ENCODE measurements at regions not wholly inside any gene's neighbourhood (a gene's known extent, or its start where the extent isn't known, plus 50 kb on each side); places are given as distances from the start of the nearest gene placed in this dataset.
"Not testable (repeated sequence)": the region's sequence is repeated elsewhere in the genome, so short reads cannot be mapped to it uniquely, and the experiment has no call there.

DNA sequence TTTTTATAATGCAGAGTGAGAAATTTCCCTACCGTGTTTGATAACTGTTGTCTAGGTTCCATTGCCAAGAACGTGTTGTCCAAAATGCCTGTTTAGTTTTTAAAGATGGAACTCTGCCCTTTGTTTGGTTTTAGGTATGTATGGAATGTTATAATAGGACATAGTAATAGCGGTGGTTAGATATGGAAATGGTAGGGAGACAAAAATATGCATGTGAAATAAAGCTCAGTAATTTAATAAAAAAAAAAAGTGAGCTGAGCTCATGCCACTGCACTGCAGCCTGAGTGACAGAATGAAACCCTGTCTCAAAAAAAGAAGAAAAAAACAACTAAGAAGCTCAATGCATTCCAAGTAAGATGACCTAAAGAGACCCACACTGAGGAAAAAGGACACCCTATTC is 72.9 kb downstream of the ZNF783 start:
- TF ChIP-seq GATA1 (IDR thresholded peaks at IDR 0.05; ENCODE audit: low read depth, low read length) (no peak), POLR2A (IDR thresholded peaks at IDR 0.05; ENCODE audit: low read length) (no peak)
- no peak for DNase-seq

DNA sequence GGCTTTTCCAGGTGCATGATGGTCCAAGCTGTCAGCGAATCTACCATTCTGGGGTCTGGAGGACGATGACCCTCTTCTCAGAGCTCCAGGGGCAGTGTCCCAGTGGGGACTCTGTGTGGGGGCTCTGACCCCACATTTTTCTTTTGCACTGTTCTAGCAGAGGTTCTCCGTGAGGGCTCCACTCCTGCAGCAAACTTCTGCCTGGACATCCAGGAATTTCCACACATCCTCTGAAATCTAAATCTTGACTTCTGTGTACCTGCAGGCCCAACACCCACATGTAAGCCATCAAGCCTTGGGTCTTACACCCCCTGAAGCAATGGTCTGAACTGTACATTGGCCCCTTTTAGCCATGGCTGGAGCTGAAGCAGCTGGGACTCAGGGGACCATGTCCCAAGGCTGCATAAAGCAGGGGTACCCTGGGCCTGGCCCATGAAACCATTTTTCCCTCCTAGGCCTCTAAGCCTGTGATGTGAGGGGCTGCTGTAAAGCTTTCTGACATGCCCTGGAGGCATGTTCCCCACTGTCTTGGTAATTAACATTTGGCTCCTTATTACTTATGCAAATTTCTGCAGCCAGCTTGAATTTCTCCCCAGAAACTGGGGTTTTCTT is 86.9 kb downstream of the ZNF783 start:
- DNase-seq = no peak
- no peak for TF ChIP-seq POLR2A (IDR thresholded peaks at IDR 0.05; ENCODE audit: low read length)
- TF ChIP-seq GATA1 (IDR thresholded peaks at IDR 0.05; ENCODE audit: low read depth, low read length) = no peak

DNA sequence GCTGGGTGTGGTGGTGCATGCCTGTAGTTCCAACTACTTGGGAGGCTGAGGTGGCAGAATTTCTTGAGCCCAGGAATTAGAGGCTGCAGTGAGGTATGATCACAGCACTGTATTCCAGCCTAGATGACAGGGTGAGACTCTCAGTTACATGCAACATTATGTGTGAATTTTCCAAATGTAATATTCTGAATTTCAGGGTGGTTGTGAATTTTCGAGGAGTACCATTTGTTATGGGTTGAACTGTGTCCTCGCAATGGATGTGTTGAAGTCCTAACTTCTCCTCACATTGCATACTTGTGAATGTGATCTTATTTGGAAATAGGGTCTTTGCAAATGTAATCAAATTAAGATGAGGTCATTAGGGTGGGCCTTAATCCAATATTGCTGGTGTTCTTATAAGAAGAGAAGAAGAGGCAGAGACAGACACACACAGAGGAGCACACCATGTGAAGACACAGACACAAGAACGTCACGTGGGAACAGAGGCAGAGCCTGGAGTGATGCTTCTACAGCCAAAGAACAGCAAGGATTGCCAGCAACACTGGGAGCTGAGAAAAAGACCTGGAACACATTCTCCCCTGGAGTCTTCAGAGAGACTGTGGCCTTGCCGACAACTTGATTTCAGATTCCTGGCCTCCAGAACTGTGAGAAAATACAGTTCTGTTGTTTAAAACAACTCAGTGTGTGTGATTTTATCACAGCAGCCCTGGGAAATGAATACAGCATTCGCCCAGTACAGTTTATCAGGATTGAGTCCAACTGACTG is 91.9 kb downstream of the ZNF783 start:
- DNase-seq = no peak
- no peak for TF ChIP-seq GATA1 (IDR thresholded peaks at IDR 0.05; ENCODE audit: low read depth, low read length)
- TF ChIP-seq POLR2A (IDR thresholded peaks at IDR 0.05; ENCODE audit: low read length) = no peak

DNA sequence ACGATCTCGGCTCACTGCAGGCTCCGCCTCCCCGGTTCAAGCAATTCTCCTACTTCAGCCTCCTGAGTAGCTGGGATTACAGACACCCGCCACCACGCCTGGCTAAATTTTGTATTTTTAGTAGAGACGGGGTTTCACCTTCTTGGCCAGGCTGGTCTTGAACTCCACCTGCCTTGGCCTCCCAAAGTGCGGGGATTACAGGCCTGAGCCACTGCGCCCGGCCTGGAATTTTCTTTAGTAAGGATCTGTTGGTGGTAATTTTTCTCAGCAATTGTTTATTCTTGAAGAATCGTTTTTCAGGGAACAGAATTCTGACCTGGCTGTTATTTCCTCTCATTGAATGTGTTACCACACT is 93.0 kb downstream of the ZNF783 start:
- not testable (repeated sequence) for DNase-seq

DNA sequence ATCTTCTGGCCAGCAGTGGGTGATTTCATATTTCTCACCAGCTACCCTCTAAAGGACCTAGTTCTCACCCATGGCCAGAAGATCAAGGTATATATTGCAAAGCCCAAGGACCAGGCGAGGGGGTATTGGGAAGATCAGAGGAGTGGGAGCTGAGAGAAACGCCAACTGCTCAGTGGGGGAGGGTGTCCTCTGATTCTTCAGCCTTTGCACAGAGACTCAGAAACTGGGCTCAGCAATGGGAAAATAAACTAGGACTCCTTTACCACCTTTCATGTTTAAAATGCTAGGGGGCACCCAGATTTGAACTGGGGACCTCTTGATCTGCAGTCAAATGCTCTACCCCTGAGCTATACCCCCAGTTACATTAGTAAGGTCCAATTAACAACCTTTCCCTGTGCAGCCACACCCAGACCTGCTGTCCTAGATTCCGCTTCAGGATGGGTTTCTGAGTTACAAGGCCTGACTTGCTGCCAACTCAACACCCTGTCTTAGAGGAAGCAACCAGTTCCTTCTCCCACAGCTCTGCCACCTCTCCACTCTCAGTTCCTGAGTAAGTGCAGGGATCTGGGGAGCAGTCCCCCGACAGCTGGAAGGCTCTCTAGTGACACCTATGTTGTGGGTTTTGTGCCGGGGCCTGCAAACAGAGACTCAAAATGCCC is 93.5 kb downstream of the ZNF783 start:
- no peak for TF ChIP-seq GATA1 (IDR thresholded peaks at IDR 0.05; ENCODE audit: low read depth, low read length)
- TF ChIP-seq POLR2A (IDR thresholded peaks at IDR 0.05; ENCODE audit: low read length) = no peak
- DNase-seq = peak in 1 of 2 experiments; percentile 7

DNA sequence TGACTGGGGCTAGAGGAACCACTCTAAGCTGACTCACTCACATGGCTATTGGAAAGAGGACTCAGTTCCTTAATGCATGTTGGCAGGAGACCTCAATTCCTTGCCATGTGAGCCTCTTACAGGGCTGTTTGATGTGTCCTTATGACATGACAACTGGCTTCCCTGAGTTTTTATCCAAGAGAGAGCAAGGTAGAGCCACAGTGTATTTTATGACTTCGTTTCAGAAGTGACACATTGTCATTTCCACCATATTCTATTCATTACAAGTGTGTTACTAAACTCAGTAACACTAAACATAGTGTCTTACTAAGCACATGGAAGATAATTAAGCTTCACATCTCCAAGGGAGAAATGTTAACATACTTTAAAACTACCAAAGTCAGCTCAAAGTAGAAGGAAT is 98.2 kb downstream of the ZNF777 start:
- no peak for DNase-seq
- no peak for TF ChIP-seq GATA1 (IDR thresholded peaks at IDR 0.05; ENCODE audit: low read depth, low read length)
- no peak for TF ChIP-seq POLR2A (IDR thresholded peaks at IDR 0.05; ENCODE audit: low read length)

DNA sequence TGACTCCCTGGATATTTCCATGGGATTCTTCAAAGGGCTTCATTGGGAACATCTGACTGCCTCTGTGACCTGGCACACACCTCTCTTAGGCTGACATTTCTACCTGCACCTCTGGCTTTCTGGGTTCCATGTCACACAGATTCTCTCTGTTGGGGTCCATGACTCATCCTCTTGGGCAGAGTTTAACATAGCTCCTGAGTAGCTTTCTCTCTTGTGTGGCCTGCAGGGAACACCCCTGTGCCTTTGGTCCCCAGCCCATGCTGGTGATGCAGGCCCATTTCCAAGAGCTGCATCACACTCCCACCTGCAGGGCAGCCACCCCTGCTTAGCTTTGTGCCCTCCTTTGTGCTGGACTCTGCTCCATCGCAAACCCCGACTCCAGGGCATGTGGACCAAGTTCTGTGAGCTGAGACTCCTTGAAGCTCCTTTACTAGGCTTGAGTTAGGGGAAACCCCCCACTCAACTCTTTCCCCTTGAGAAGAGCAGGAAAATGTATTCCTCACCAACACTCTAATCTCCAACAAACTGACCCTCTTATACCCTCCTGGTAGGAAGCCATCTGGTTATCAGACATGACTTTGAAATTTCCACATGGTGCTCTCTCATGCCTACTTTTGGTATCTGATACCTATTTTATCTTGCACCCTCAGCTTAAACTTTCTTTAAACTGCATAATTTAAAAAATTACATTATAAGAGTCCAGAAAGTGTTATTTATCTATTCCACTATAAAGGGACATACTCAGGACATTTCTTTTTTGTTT is 93.3 kb downstream of the ZNF777 start:
- no peak for TF ChIP-seq GATA1 (IDR thresholded peaks at IDR 0.05; ENCODE audit: low read depth, low read length)
- no peak for TF ChIP-seq POLR2A (IDR thresholded peaks at IDR 0.05; ENCODE audit: low read length)
- DNase-seq = peak in 1 of 2 experiments; percentile 13

DNA sequence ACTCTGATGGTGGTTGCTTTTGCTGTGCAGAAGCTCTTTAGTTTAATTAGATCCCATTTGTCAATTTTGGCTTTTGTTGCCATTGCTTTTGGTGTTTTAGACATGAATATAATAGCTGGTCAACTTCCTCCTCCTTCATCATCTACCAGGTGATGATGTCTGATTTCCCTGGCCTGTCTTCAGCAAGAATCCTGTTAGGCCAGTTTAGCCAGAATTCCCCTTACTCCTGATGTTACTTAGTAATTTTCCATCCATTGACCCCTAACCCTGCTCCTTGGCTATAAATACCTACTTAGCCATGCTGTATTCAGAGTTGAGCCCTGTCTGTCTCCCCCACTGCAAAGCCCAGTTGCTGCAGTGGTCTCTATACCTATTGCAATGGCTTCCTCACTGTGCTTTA is 91.4 kb downstream of the ZNF777 start:
- no peak for DNase-seq
- TF ChIP-seq POLR2A (IDR thresholded peaks at IDR 0.05; ENCODE audit: low read length) = no peak
- no peak for TF ChIP-seq GATA1 (IDR thresholded peaks at IDR 0.05; ENCODE audit: low read depth, low read length)

DNA sequence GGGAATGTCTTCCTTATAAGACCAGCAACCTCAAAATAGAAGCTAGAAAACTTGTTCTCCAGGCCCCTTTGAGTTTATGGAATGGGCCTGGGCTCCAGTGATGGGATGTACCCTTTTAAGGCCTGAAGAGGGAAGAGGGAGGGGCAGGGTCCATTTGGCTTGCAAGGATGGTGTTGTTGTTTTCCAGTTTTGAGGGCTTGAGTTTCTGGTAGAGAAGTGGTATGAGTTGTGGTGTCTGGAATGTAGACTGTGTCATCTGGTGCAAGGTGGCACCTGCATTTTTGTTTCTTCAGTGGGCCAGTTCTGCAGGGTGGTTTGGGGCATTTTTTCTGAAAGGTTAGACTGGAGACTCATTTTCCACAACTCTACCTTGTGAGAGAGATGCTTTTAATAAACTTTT is 90.1 kb downstream of the ZNF777 start:
- no peak for DNase-seq
- no peak for TF ChIP-seq POLR2A (IDR thresholded peaks at IDR 0.05; ENCODE audit: low read length)
- no peak for TF ChIP-seq GATA1 (IDR thresholded peaks at IDR 0.05; ENCODE audit: low read depth, low read length)

DNA sequence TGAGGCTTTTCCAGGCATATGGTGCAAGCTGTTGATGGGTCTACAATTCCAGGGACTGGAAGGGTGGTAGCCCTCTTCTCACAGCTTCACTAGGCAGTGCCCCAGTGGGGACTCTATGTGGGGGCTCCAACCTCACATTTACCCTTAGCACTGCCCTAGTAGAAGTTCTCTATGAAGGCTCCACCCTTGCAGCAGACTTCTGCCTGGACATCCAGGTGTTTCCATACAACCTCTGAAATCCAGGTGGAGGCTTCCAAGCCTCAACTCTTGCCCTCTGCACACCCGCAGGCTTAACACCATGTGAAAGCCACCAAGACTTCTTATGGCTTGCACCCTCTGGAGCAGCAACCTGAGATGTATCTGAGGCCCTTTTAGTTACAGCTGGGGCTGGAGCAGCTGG is 87.8 kb downstream of the ZNF777 start:
- DNase-seq = no peak
- TF ChIP-seq GATA1 (IDR thresholded peaks at IDR 0.05; ENCODE audit: low read depth, low read length) = no peak
- TF ChIP-seq POLR2A (IDR thresholded peaks at IDR 0.05; ENCODE audit: low read length) = no peak

DNA sequence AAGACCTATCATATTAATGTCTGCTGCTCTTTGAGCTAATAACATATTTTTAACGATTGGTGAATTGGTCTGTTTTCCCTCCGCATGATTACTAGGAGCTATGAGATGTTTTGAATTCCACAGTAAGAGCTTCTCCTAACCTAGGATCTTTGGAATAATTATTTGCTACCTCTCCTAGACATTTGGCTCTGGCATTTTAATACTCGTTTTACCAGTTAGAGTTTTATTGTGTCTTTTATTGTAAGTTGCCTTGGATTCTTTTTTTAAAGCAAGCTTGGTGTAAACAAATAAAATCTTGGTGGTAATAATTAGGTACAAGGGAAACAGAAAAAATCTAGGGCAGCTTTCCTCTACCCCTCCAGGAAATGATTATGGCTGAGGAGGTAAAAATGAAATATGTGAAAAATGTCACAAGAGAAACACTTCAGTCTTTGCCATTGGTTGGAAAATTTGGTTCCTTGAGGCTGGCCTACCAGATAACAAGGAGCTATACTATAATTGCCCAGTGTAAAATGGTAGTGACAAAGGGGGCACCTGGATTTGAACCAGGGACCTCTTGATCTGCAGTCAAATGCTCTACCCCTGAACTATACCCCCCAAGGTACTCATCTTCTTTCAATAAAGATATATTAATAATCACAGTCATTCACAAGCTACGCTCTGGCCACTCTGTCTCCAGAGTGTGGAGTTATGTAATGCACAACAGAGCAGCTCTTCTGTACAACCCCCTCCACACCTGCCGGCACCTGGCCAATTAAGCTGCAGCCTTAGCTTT is 85.4 kb downstream of the ZNF777 start:
- no peak for DNase-seq
- TF ChIP-seq GATA1 (IDR thresholded peaks at IDR 0.05; ENCODE audit: low read depth, low read length) = no peak
- TF ChIP-seq POLR2A (IDR thresholded peaks at IDR 0.05; ENCODE audit: low read length) = no peak

DNA sequence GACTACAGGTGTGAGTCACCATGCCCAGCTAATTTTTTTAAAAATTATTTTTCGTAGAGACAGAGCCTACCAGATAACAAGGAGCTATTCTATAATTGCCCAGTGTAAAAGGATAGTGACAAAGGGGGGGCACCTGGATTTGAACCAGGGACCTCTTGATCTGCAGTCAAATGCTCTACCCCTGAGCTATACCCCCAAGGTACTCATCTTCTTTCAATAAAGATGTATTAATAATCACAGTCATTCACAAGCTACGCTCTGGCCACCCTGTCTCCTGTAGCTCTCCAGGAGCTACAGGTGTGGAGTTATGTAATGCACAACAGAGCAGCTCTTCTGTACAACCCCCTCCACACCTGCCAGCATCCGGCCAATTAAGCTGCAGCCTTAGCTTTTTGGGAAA is 83.5 kb downstream of the ZNF777 start:
- DNase-seq = no peak
- no peak for TF ChIP-seq POLR2A (IDR thresholded peaks at IDR 0.05; ENCODE audit: low read length)
- TF ChIP-seq GATA1 (IDR thresholded peaks at IDR 0.05; ENCODE audit: low read depth, low read length) = no peak

DNA sequence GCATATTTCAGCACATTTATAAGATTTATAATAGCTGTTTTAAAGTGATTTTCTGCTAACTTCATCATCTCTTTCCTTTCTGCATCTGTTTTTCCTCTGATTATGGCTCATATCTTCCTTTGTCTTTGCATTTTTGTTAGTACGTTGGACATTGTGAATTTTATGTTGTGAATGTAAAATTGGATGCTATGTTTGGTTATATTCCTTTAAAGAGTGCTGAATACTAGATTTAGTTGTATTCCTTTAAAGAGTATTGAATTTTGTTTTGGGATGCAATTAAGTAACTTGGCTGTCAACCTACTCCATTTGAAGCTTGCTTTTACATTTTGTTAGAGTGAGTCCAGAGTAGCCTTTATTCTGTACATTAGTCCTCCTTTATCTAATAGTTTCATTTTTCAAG is 81.2 kb downstream of the ZNF777 start:
- no peak for DNase-seq
- TF ChIP-seq GATA1 (IDR thresholded peaks at IDR 0.05; ENCODE audit: low read depth, low read length) (no peak), POLR2A (IDR thresholded peaks at IDR 0.05; ENCODE audit: low read length) (no peak)

DNA sequence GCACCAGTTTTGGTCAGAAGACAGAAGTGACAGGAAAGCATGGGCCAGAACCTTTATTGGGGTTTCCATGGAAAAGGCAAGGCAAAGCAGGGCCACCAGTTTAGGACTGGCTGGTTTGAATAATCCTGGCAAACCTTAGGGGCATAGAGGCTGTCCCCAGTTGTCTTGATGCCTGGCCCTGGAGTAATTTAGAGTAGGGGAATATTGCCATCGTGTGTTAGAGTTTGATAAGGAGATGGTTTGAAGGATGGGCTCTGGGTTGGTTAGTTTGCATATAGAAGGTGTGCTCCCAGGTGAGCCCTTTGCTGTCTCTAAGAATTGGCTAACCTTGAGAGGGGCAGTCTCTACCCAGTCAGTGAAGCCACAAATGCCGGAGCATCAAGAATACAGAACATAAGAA is 79.6 kb downstream of the ZNF777 start:
- TF ChIP-seq POLR2A (IDR thresholded peaks at IDR 0.05; ENCODE audit: low read length) (no peak), GATA1 (IDR thresholded peaks at IDR 0.05; ENCODE audit: low read depth, low read length) (no peak)
- no peak for DNase-seq

Data from erythroblast (primary cell).